ENCODE measurements at regions not wholly inside any gene's neighbourhood (a gene's known extent, or its start where the extent isn't known, plus 50 kb on each side); places are given as distances from the start of the nearest gene placed in this dataset.
"Not testable (repeated sequence)": the region's sequence is repeated elsewhere in the genome, so short reads cannot be mapped to it uniquely, and the experiment has no call there.

DNA sequence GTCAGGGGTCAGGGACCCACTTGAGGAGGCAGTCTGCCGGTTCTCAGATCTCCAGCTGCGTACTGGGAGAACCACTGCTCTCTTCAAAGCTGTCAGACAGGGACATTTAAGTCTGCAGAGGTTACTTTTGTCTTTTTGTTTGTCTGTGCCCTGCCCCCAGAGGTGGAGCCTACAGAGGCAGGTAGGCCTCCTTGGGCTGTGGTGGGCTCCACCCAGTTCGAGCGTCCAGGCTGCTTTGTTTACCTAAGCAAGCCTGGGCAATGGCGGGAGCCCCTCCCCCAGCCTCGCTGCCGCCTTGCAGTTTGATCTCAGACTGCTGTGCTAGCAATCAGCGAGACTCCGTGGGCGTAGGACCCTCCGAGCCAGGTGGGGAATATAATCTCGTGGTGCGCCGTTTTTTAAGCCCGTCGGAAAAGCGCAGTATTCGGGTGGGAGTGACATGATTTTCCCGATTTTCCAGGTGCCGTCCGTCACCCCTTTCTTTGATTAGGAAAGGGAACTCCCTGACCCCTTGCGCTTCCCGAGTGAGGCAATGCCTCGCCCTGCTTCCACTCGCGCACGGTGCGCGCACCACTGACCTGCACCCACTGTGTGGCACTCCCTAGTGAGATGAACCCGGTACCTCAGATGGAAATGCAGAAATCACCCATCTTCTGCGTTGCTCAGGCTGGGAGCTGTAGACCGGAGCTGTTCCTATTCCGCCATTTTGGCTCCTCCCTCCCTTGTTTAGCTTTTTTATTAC is 268.6 kb upstream of the SATB1 start:
- TF ChIP-seq, protein P1, sequence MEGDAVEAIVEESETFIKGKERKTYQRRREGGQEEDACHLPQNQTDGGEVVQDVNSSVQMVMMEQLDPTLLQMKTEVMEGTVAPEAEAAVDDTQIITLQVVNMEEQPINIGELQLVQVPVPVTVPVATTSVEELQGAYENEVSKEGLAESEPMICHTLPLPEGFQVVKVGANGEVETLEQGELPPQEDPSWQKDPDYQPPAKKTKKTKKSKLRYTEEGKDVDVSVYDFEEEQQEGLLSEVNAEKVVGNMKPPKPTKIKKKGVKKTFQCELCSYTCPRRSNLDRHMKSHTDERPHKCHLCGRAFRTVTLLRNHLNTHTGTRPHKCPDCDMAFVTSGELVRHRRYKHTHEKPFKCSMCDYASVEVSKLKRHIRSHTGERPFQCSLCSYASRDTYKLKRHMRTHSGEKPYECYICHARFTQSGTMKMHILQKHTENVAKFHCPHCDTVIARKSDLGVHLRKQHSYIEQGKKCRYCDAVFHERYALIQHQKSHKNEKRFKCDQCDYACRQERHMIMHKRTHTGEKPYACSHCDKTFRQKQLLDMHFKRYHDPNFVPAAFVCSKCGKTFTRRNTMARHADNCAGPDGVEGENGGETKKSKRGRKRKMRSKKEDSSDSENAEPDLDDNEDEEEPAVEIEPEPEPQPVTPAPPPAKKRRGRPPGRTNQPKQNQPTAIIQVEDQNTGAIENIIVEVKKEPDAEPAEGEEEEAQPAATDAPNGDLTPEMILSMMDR (IDR thresholded peaks at IDR 0.05) = not testable (repeated sequence)
- not testable (repeated sequence) for TF ChIP-seq POLR2A (IDR thresholded peaks at IDR 0.05)

Measured in Peyer's patch (tissue), 4 donors.